ENCODE measurements at regions not wholly inside any gene's neighbourhood (a gene's known extent, or its start where the extent isn't known, plus 50 kb on each side); places are given as distances from the start of the nearest gene placed in this dataset.

- H2BK20ac ChIP-seq (ENCODE audit: low read depth, low read length, poor library complexity, severe bottlenecking), result no peak overlapping the region
- no peak overlapping the region for H3K4ac ChIP-seq (ENCODE audit: low read depth, low read length)
- H3K27ac ChIP-seq (ENCODE audit: insufficient read length, low read depth, low read length), result no peak overlapping the region
- Mint-ChIP-seq H3K36me3 (ENCODE audit: insufficient read depth in 1 of 3, low read depth in 3 of 3) (peaks cover 2 to 14% (median 2%) of the 10 kb centered on the region in 3 experiments; a peak in 4 of 7 replicates), H3K27ac (no peak overlapping the region), H3K9me3 (peaks cover 9% of the 10 kb centered on the region in 2 experiments; a peak in 4 of 5 replicates), H3K27me3 (ENCODE audit: low read depth) (no peaks in the 10 kb centered on the region), H3K4me3 (no peak overlapping the region), H3K4me1 (peaks cover 43 to 50% of the 10 kb centered on the region in 2 experiments)
- H3K56ac ChIP-seq (ENCODE audit: insufficient read length, low read depth, low read length), result no peak overlapping the region
- no peak overlapping the region for H3K23ac ChIP-seq (ENCODE audit: insufficient read length, low read depth, low read length)
- H3K9me3 ChIP-seq (ENCODE audit: control insufficient read depth, low read depth, low read length), result no peaks in the 10 kb centered on the region
- no peak for TF ChIP-seq CTCF (conservative IDR thresholded peaks at IDR 0.05)
- H2AK5ac ChIP-seq (ENCODE audit: insufficient read length, low read length), result no peak overlapping the region
- H3K9ac ChIP-seq (ENCODE audit: extremely low read depth, insufficient read length, low read length), result no peak overlapping the region
- H2BK12ac ChIP-seq (ENCODE audit: insufficient read length, low read depth, low read length), result no peak overlapping the region
- H3K4me1 ChIP-seq (ENCODE audit: insufficient read depth, low read length), result peaks cover 14% of the 10 kb centered on the region
- no peak overlapping the region for H2BK5ac ChIP-seq (ENCODE audit: insufficient read length, low read length)
- no peak overlapping the region for H2BK120ac ChIP-seq (ENCODE audit: low read depth, low read length, poor library complexity, severe bottlenecking)
- no peak overlapping the region for H3K14ac ChIP-seq (ENCODE audit: insufficient read depth, low read length)
- no peak overlapping the region for H3T11ph ChIP-seq (ENCODE audit: low read length)
- no peaks in the 10 kb centered on the region for H3K27me3 ChIP-seq (ENCODE audit: insufficient read depth, low read length)
- no peak overlapping the region for H2BK15ac ChIP-seq (ENCODE audit: low read depth, low read length)
- no peak overlapping the region for H2AFZ ChIP-seq (ENCODE audit: low read length)
- no peaks in the 10 kb centered on the region for H3K79me1 ChIP-seq (ENCODE audit: insufficient read depth, low read depth, low read length, poor library complexity, severe bottlenecking)
- no peaks in the 10 kb centered on the region for H4K20me1 ChIP-seq (ENCODE audit: control insufficient read depth, insufficient read depth, insufficient read length)
- DNase-seq, result no peak
- no peak overlapping the region for H3K18ac ChIP-seq (ENCODE audit: insufficient read length, low read depth, low read length)
- no peak overlapping the region for H4K91ac ChIP-seq (ENCODE audit: insufficient read length, low read depth, low read length)
- no peak overlapping the region for H4K5ac ChIP-seq (ENCODE audit: insufficient read length, low read depth, low read length)
- no peak overlapping the region for H3K4me2 ChIP-seq (ENCODE audit: insufficient read depth, insufficient read length, low read length)
- no peaks in the 10 kb centered on the region for H3K79me2 ChIP-seq (ENCODE audit: insufficient read depth, low read length)
- no peak overlapping the region for H4K8ac ChIP-seq (replicated peaks; ENCODE audit: insufficient read length, low read depth, low read length)
- H3K23me2 ChIP-seq (ENCODE audit: insufficient read length, low read depth, low read length, poor library complexity, severe bottlenecking), result no peaks in the 10 kb centered on the region
These were observed 197.5 kb downstream of the OTOR start for GRCh38 chr20:16945619-16946018.

Measured in H9 (cell line).